Left lobe of liver (tissue), 2 donors: ENCODE measurements at regions not wholly inside any gene's neighbourhood (a gene's known extent, or its start where the extent isn't known, plus 50 kb on each side); places are given as distances from the start of the nearest gene placed in this dataset.

Source experiments
- ATAC-seq: fragments of 200-7000 bp; cut with Tn5 transposase; one replicate; pipeline ENCODE4 v1.9.1; 2020; ENCODE audit warnings: mild to moderate bottlenecking, moderate library complexity
- DNase-seq: peaks from one replicate; pipeline ENCODE4 v3.0.0-alpha.2; 2020; ENCODE audit warnings: low spot score
- donor health status: DM: no; HTN: no; CAD: no; lungs with moderate emphysema.
- donor health status: DM: no; HTN: yes; CAD: no.

GRCh38 chr1:244337839-244338238 is 113.9 kb downstream of the ADSS2 start:
- ATAC-seq: no peak
- no peak for DNase-seq

DNA sequence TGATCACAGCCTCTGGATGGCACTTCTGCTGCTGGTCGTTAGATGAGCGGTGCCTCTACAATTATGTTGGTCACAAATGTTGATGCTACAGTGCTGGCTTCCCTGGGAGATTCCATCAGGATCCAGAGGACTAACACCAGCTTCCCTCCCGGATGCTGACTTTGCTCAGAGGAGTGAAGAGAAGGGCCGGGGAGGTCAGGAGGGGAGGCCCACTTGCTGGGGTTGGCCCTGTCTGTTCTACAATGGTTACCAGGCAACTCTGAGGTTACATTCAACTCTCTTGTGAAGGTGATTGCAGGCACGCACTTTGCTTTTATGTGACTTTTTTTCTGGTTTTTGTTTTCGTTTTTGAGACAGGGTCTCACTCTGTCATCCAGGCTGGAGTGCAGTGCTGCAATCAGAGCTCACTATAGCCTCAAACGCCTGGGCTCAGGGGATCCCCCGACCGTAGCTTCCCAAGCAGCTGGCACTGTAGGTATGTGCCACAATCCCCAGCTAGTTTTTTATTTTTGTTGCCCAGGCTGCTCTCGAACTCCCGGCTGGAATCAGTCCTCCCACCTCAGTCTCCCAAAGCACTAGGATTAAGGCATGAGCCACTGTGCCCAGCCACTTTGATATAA is 112.5 kb downstream of the ADSS2 start:
- ATAC-seq (no peak), DNase-seq (no peak)

GRCh38 chr1:244339776-244340175 is 111.9 kb downstream of the ADSS2 start:
- no peak for DNase-seq
- no peak for ATAC-seq

DNA sequence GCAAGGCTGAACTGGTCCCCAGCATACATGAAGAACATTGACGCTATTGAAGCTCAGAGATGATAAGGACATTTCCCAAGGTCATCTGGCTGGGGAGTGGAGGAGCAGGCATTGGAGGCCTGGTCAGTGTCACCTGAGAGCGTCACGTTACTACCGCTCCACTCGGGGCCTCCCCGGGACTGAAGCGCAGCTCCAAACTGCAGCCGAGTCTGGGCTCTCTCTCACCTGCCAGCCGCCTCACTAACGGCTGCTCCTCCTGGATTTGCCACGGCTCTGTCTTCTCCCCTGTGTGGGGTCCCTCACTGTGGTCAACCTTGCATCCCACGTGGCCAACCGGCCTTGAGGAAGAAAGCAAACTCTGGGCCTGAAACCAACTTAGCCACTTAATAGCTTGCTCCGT is 111.3 kb downstream of the ADSS2 start:
- ATAC-seq (no peak), DNase-seq (no peak)

DNA sequence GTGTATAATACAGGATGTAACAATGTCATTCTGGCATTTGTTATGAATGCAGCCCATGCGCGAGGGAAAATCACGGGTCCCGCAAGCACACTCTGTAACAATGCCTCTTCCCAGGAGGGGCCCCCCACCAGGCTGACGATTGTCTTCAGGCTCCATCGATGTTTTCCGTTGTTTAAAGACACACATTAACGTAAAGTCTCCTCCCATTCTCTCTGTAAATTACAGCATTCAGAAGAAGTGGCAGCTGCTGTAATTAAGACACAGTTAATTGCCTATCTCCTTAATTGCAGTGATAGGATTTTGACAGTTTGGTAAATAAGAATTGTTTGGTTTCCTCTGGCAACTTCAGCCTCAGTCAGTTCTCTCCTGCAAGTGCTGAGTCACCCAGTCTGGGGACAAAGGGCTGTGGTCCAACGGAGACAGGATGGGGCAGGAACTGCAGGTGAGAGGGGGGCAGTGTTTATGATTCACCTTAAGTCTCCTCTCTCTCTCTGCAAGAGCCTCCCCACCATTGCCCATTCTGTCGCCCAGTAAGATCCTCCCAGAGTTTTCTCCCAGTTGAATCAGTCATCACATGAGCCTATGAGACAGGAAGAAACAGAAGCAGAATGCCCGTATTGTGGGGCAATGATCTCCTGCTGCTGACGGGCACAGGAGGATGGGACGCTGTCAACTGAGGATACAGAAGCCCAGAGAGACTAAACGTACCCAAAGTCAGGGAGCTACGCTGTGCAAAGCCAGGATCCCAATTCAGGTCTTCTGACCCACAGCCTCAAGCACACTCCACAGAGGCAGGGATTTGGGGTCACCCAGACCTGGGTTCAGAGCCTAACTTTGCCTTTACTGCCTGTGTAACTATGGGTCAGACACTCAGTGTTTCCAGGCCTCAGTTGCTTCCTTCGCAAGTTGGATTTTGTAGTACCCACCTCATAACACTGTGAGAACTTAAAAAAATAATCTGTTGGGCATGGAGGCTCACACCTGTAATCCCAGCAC is 110.0 kb downstream of the ADSS2 start:
- DNase-seq (no peak), ATAC-seq (no peak)

DNA sequence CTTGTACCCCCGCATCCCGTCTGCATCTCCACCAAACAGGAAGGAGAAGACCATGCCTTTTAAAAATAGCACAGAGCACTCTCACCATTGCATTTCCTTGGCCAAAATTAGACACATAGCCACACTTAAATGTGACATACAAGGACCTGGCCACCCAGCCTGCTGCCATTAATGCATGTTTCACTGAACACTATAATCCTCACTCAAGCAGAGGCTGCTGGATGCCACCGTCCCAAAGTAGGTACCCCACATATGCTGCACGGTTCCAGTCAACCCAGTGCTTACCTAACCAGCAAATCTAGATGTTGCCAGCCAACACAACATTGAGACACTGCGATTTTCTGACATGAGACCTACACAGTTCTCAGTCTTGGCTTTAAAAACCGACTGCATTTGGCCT is 107.7 kb downstream of the ADSS2 start:
- DNase-seq: no peak
- no peak for ATAC-seq

DNA sequence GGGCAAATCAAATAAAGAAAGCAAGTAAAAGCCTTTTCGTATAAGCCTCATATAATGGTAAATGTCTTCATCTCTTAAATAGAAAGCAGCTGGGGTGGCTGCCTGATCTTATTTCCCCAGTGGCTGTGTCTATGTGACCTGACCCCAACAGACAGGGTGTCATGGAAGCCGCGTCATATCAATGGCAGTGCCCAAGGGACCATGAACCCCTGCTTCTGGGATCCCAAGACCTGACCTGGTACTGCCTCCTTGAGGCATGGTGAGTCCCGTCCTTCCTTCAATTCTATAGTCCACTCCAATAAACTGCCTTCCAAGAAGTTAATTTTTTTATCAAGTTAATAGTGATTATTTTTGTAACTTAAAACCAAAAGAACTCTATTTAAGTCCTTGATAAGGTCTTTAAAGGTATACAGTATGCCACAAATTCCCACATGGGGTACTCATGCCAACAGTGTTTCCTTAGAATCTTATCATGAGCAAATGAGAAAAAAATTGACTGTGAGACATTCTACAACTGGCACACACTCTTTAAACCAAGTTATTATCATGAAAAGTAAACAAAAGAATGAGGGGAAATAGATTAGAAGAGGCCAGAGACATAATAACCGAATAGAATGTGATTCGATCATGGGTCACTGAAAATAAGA is 104.6 kb downstream of the ADSS2 start:
- no peak for DNase-seq
- no peak for ATAC-seq

- no peak for ATAC-seq
Measured at GRCh38 chr1:244347942-244348341, 103.8 kb downstream of the ADSS2 start.

GRCh38 chr1:244349103-244349531 is 102.6 kb downstream of the ADSS2 start:
- DNase-seq (no peak), ATAC-seq (no peak)

More at GRCh38 chr1:244347942-244348341, 103.8 kb downstream of the ADSS2 start:
- DNase-seq: no peak

- DNase-seq (no peak), ATAC-seq (peak; percentile 52)
Measured at GRCh38 chr1:244349581-244350001, 102.1 kb downstream of the ADSS2 start.

- no peak for ATAC-seq
- no peak for DNase-seq
Measured at GRCh38 chr1:244350027-244350426, 101.7 kb downstream of the ADSS2 start.

DNA sequence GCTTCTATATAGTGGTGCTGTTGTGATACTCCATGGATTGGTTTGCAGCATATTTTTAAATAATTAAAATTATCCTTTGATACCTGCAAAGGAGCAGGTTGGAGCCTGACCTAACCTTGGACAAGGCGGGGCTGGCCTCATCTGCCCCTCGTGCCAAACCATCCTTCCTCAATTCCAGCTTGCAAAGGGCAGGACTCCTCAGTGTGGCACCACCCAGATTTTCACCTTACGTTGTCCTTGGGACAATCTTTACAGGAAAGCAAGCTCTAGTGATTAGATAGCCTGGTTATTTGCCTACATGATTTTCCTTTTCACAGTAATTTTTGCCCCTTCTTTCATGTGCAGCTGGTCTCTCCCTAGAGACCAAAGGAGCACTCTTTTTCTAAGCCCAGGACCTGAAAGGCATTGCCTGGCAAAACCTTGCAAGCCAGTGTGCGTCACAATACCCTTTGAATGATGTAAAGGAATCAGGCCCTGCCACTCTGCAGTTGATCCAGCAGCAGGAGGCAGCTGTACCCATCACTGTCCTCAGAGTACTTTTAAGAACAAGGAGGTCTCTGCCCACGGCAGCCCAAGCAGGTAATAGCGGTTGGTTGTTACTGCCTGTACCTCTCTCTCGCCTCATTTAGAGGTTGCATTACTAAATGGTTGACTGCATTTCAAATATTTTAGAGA is 99.4 kb downstream of the ADSS2 start:
- ATAC-seq (no peak), DNase-seq (peak; percentile 29)

GRCh38 chr1:244353551-244354091 is 98.1 kb downstream of the ADSS2 start:
- no peak for DNase-seq
- ATAC-seq: peak; percentile 47

GRCh38 chr1:244354810-244355278 is 96.9 kb downstream of the ADSS2 start:
- no peak for DNase-seq
- ATAC-seq: no peak

GRCh38 chr1:244356376-244356775 is 95.3 kb downstream of the ADSS2 start:
- ATAC-seq (no peak), DNase-seq (no peak)
